ENCODE measurements at regions not wholly inside any gene's neighbourhood (a gene's known extent, or its start where the extent isn't known, plus 50 kb on each side); places are given as distances from the start of the nearest gene placed in this dataset.

DNA sequence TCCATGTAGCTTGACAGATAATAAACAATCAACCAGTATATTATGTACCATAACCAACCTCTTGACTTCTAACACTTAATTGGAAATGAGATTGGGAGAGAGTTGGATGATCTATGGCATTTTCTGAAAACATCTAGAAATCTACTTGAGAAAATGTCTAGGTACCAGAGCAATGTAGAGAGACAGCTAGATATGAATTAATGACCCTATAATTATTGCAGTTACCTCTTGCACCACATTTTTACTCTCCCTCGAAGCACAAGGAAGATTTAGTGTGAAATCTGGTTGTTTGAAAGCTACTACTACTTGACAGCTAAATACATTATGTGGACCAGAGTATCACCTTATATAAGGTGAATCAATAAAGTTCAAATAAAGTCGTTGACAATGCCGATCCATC is 1534.4 kb upstream of the IGFBP7 start:
- Histone ChIP-seq H3K27ac (ENCODE audit: insufficient read depth, low read depth, low read length, poor library complexity, severe bottlenecking) (no peak overlapping the region), H3K27me3 (ENCODE audit: control insufficient read depth, insufficient read depth, low read length, poor library complexity, severe bottlenecking) (no peaks in the 10 kb centered on the region), H3K4me1 (ENCODE audit: control insufficient read depth, insufficient read depth, low read length) (no peaks in the 10 kb centered on the region), H3K36me3 (ENCODE audit: control insufficient read depth, insufficient read depth, low read length) (no peaks in the 10 kb centered on the region), H3K9me3 (ENCODE audit: control insufficient read depth, low read length) (no peaks in the 10 kb centered on the region), H3K4me3 (ENCODE audit: insufficient read depth, low read depth, low read length) (no peak overlapping the region)
- WGBS, 2 experiments: 94 to 100% methylated on average over 2 to 3 of the region's 3 CpGs

DNA sequence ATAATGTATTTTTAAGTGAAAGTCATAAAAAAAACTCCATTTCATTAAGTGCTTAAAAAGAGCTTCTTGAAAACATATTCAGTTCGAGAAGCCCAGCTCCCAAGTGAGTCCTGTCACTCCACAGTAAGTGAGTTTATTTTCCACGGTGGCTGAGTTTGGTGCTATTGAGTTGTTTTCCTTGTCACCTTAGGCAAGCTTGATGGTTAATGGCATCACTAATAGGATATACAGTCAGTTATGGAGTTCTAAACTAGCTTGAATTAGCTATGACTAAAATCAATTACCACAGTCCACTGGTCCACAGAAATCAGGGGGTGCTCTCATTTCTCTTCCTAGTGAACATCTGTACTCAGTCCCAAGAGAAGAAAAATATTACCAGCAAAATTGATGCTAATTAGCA is 1526.2 kb upstream of the IGFBP7 start:
- WGBS, 2 experiments: 88 to 89% methylated on average over 2 of the region's 2 CpGs
- no peaks in the 10 kb centered on the region for H3K4me1 ChIP-seq (ENCODE audit: control insufficient read depth, insufficient read depth, low read length)
- H3K4me3 ChIP-seq (ENCODE audit: insufficient read depth, low read depth, low read length): no peak overlapping the region

DNA sequence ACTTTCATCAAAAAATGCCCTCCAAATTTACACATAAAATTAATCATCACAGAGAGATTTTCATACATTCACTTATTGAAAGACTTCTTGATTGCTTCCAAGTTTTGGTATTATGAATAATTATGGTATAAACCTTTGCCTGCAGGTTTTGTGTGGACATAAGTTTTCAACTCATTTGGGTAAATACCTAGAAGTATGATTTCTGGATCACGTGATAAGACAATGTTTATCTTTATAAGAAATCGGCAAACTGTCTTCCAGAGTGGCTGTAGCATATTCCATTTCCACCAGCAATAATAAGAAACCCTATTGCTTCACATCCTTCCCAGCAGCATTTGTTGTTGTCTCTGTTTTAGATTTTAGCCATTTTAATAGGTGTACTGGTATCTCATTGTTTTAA is 1507.0 kb upstream of the IGFBP7 start:
- Histone ChIP-seq H3K27me3 (ENCODE audit: control insufficient read depth, insufficient read depth, low read length, poor library complexity, severe bottlenecking) (no peaks in the 10 kb centered on the region), H3K27ac (ENCODE audit: insufficient read depth, low read depth, low read length, poor library complexity, severe bottlenecking) (no peak overlapping the region), H3K4me3 (ENCODE audit: insufficient read depth, low read depth, low read length) (no peak overlapping the region), H3K4me1 (ENCODE audit: control insufficient read depth, insufficient read depth, low read length) (no peaks in the 10 kb centered on the region), H3K9me3 (ENCODE audit: control insufficient read depth, low read length) (peaks cover 2% of the 10 kb centered on the region), H3K36me3 (ENCODE audit: control insufficient read depth, insufficient read depth, low read length) (no peaks in the 10 kb centered on the region)
- 81 to 83% methylated on average over 1 to 2 of the region's 2 CpGs for WGBS, 2 experiments

More for the DNA sequence above, 1526.2 kb upstream of the IGFBP7 start:
- no peak overlapping the region for H3K27ac ChIP-seq (ENCODE audit: insufficient read depth, low read depth, low read length, poor library complexity, severe bottlenecking)
- H3K36me3 ChIP-seq (ENCODE audit: control insufficient read depth, insufficient read depth, low read length): no peaks in the 10 kb centered on the region
- no peaks in the 10 kb centered on the region for H3K27me3 ChIP-seq (ENCODE audit: control insufficient read depth, insufficient read depth, low read length, poor library complexity, severe bottlenecking)
- no peaks in the 10 kb centered on the region for H3K9me3 ChIP-seq (ENCODE audit: control insufficient read depth, low read length)

DNA sequence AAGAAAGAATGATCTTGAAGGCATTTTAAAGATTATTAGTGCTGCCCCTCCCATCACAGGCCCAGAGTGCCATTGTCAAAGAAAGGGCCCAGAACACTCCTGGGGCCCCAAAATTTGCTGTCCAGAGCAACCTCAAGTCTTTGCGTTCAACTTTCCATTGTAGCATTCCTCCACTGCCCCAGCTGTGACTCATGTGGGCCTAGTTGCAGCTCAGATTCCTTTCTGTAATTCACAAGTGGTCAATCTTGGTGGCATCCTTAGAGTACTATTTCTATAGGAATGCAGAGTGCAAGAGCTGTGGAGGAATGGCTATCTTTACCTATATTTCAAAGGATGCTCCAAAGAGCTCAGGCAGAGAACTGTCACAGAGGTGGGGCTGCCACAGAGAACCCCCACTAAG is 1500.8 kb upstream of the IGFBP7 start:
- Histone ChIP-seq H3K9me3 (ENCODE audit: control insufficient read depth, low read length) (no peaks in the 10 kb centered on the region), H3K4me1 (ENCODE audit: control insufficient read depth, insufficient read depth, low read length) (no peaks in the 10 kb centered on the region), H3K36me3 (ENCODE audit: control insufficient read depth, insufficient read depth, low read length) (no peaks in the 10 kb centered on the region), H3K27ac (ENCODE audit: insufficient read depth, low read depth, low read length, poor library complexity, severe bottlenecking) (no peak overlapping the region), H3K27me3 (ENCODE audit: control insufficient read depth, insufficient read depth, low read length, poor library complexity, severe bottlenecking) (no peaks in the 10 kb centered on the region), H3K4me3 (ENCODE audit: insufficient read depth, low read depth, low read length) (no peak overlapping the region)
- 88 to 91% methylated on average over 1 of the region's 1 CpG for WGBS, 2 experiments

DNA sequence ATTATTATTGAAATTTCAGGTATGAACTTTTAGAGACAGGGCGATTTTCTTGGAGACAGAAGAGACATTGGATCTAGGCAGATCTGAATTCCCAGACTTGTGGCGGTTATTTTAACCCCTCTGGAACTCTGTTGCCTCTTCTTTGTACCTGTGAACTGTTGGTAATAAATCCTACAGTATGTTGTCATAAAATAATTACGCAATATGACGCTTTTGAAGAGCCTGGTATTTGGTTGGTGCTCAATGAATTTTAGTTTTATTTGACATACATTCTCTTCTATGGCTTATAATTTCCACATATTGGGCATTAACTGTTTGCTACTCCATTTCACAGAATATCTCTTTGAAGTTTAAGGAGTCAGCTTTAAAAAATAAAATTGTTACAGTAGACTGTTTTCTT is 1496.1 kb upstream of the IGFBP7 start:
- H3K27ac ChIP-seq (ENCODE audit: insufficient read depth, low read depth, low read length, poor library complexity, severe bottlenecking): no peak overlapping the region
- no peak overlapping the region for H3K4me3 ChIP-seq (ENCODE audit: insufficient read depth, low read depth, low read length)
- H3K4me1 ChIP-seq (ENCODE audit: control insufficient read depth, insufficient read depth, low read length): no peaks in the 10 kb centered on the region
- 88 to 89% methylated on average over 2 of the region's 4 CpGs for WGBS, 2 experiments
- no peaks in the 10 kb centered on the region for H3K9me3 ChIP-seq (ENCODE audit: control insufficient read depth, low read length)
- no peaks in the 10 kb centered on the region for H3K36me3 ChIP-seq (ENCODE audit: control insufficient read depth, insufficient read depth, low read length)
- H3K27me3 ChIP-seq (ENCODE audit: control insufficient read depth, insufficient read depth, low read length, poor library complexity, severe bottlenecking): no peaks in the 10 kb centered on the region

DNA sequence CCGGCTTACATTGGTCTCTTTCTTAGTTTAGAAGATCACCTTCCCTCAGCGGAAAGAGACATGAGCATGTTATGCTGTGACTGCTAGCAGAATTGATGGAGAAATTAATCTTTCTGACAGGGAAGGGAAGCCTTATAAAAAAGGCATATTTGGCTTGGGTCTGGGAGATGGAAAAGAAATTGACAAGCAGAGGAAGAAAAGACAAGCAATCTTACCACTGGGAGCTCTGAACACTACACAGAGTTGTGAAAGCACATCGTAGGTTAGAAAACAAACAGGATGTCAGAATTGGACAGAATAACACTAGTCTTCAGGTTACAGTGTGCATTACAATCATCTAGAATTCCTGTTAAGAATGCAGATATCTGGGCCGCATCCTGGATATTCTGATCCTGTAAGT is 1493.8 kb upstream of the IGFBP7 start:
- H3K9me3 ChIP-seq (ENCODE audit: control insufficient read depth, low read length): no peaks in the 10 kb centered on the region
- H3K27me3 ChIP-seq (ENCODE audit: control insufficient read depth, insufficient read depth, low read length, poor library complexity, severe bottlenecking): no peaks in the 10 kb centered on the region
- no peaks in the 10 kb centered on the region for H3K4me1 ChIP-seq (ENCODE audit: control insufficient read depth, insufficient read depth, low read length)
- 96 to 100% methylated on average over 4 of the region's 4 CpGs for WGBS, 2 experiments
- no peak overlapping the region for H3K27ac ChIP-seq (ENCODE audit: insufficient read depth, low read depth, low read length, poor library complexity, severe bottlenecking)
- H3K36me3 ChIP-seq (ENCODE audit: control insufficient read depth, insufficient read depth, low read length): no peaks in the 10 kb centered on the region
- H3K4me3 ChIP-seq (ENCODE audit: insufficient read depth, low read depth, low read length): no peak overlapping the region

DNA sequence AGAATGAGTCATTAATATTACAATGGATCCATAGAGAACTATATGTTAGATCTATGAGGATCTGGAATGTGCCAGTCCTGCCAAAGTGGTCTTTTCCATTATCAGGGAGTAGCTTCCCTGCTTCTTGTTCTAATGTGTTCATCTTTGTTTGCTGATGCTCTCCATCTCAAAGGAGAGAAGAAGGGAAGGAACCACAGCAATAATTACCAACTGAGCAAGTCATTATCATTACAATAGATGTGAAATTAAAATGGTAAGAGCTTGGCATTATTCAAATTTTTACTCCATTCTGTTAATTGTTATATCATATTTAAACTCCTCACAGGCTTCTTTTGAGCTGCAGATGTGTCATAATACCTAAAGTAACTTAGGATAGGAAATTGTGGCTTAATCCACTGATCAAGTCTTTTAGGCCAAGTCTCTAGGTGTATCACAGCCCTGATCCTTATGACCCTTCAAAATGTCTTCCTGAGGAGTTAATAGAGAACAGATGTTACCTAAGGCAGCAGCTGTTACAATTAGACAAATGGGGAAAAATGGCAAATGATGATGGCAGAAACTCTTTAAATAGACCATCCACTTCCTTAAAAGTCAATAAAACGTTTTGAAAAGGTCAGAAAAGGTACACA is 1492.7 kb upstream of the IGFBP7 start:
- Histone ChIP-seq H3K9me3 (ENCODE audit: control insufficient read depth, low read length) (no peaks in the 10 kb centered on the region), H3K27me3 (ENCODE audit: control insufficient read depth, insufficient read depth, low read length, poor library complexity, severe bottlenecking) (no peaks in the 10 kb centered on the region), H3K4me3 (ENCODE audit: insufficient read depth, low read depth, low read length) (no peak overlapping the region), H3K4me1 (ENCODE audit: control insufficient read depth, insufficient read depth, low read length) (no peaks in the 10 kb centered on the region), H3K36me3 (ENCODE audit: control insufficient read depth, insufficient read depth, low read length) (no peaks in the 10 kb centered on the region), H3K27ac (ENCODE audit: insufficient read depth, low read depth, low read length, poor library complexity, severe bottlenecking) (no peak overlapping the region)
- 42 to 57% methylated on average over 1 of the region's 1 CpG for WGBS, 2 experiments

DNA sequence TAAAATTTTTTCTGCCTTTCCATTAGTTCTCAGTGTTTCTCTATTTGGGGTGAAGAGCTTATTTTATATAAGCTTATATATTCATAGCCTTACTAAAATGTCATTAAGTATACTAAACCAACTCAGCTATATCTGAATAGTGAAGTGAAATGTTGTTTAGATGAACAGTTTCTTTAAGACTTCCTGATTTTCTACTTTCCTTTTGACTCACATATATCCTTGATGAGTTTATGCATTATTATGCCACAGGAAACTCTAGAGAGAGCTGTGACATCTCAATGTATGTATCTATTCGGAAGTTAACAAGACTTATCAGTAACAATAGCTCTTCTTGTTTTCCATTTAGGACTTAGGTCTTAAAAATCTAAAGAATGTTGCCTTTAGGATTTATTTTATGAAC is 1491.8 kb upstream of the IGFBP7 start:
- H3K27me3 ChIP-seq (ENCODE audit: control insufficient read depth, insufficient read depth, low read length, poor library complexity, severe bottlenecking): no peaks in the 10 kb centered on the region
- no peaks in the 10 kb centered on the region for H3K9me3 ChIP-seq (ENCODE audit: control insufficient read depth, low read length)
- no peak overlapping the region for H3K4me3 ChIP-seq (ENCODE audit: insufficient read depth, low read depth, low read length)
- no peaks in the 10 kb centered on the region for H3K36me3 ChIP-seq (ENCODE audit: control insufficient read depth, insufficient read depth, low read length)
- H3K4me1 ChIP-seq (ENCODE audit: control insufficient read depth, insufficient read depth, low read length): no peaks in the 10 kb centered on the region
- WGBS, 2 experiments: 100% methylated on average over 1 of the region's 1 CpG; no CpG with 5 or more reads in 1 of the 2 experiments
- no peak overlapping the region for H3K27ac ChIP-seq (ENCODE audit: insufficient read depth, low read depth, low read length, poor library complexity, severe bottlenecking)

DNA sequence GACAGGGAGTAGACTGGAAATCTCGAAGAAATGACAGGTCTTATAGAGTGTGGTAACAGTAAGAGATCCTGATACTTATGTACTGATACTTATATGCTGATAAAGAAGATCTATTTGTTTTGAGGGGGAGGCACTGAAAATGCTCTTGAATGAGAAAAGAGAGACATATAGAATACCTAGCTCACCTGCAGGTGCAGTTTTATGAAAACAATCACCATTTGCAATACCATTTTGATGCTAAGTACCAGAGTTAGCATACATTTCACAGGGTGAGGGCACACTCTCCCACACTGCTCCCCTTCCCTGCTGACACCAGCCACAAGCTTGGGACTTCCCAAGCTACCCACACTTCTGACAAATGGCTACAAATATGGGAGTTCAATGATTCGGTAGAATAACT is 1490.1 kb upstream of the IGFBP7 start:
- H3K4me1 ChIP-seq (ENCODE audit: control insufficient read depth, insufficient read depth, low read length): no peaks in the 10 kb centered on the region
- 71 to 94% methylated on average over 2 of the region's 2 CpGs for WGBS, 2 experiments
- no peak overlapping the region for H3K4me3 ChIP-seq (ENCODE audit: insufficient read depth, low read depth, low read length)
- H3K9me3 ChIP-seq (ENCODE audit: control insufficient read depth, low read length): no peaks in the 10 kb centered on the region
- H3K36me3 ChIP-seq (ENCODE audit: control insufficient read depth, insufficient read depth, low read length): no peaks in the 10 kb centered on the region
- H3K27me3 ChIP-seq (ENCODE audit: control insufficient read depth, insufficient read depth, low read length, poor library complexity, severe bottlenecking): no peaks in the 10 kb centered on the region
- H3K27ac ChIP-seq (ENCODE audit: insufficient read depth, low read depth, low read length, poor library complexity, severe bottlenecking): no peak overlapping the region

DNA sequence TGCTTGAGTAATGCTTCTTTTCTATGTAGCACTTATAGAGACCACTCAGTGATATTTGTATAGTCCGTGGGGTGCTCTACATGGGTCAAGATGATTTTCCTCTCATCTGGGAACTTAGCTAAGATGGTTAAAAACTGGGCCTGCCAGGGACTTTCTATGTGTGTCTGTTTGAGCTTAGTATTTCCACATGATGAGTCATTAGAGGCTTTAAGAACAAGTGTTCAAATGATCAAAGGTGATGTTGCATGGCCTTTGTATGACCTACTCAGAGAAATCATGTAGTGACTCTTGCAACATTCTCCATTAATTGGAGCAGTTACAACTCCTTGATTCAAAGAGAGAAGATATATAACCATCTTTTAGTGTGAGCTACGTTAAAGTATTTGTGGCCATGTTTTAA is 1480.5 kb upstream of the IGFBP7 start:
- Histone ChIP-seq H3K4me1 (ENCODE audit: control insufficient read depth, insufficient read depth, low read length) (no peaks in the 10 kb centered on the region), H3K27me3 (ENCODE audit: control insufficient read depth, insufficient read depth, low read length, poor library complexity, severe bottlenecking) (no peaks in the 10 kb centered on the region), H3K27ac (ENCODE audit: insufficient read depth, low read depth, low read length, poor library complexity, severe bottlenecking) (no peak overlapping the region), H3K4me3 (ENCODE audit: insufficient read depth, low read depth, low read length) (no peak overlapping the region), H3K36me3 (ENCODE audit: control insufficient read depth, insufficient read depth, low read length) (no peaks in the 10 kb centered on the region), H3K9me3 (ENCODE audit: control insufficient read depth, low read length) (no peaks in the 10 kb centered on the region)
- 88 to 92% methylated on average over 1 of the region's 2 CpGs for WGBS, 2 experiments

DNA sequence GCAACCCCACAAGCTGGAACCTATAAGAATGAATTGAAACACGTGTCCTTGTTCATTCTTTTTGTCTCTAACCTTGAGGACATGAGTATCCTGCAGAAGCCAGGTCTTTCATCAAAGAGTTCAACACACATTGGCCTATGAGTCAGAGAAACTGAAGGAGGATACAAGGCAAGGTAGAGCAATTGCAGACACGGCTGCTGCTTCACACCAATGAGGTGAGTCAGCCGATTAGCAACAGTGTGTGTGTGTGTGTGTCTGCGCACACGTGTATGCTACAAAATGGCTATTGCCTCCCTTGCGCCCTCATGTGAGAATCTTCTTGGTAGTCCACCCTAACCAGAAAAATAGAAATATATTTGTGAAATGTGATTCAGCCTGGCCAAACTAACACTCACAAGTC is 1477.7 kb upstream of the IGFBP7 start:
- 95% methylated on average over 6 of the region's 6 CpGs for WGBS, 2 experiments
- H3K36me3 ChIP-seq (ENCODE audit: control insufficient read depth, insufficient read depth, low read length): no peaks in the 10 kb centered on the region
- H3K4me1 ChIP-seq (ENCODE audit: control insufficient read depth, insufficient read depth, low read length): no peaks in the 10 kb centered on the region

More for the DNA sequence above, 1477.7 kb upstream of the IGFBP7 start:
- Histone ChIP-seq H3K9me3 (ENCODE audit: control insufficient read depth, low read length) (no peaks in the 10 kb centered on the region), H3K4me3 (ENCODE audit: insufficient read depth, low read depth, low read length) (no peak overlapping the region), H3K27me3 (ENCODE audit: control insufficient read depth, insufficient read depth, low read length, poor library complexity, severe bottlenecking) (no peaks in the 10 kb centered on the region), H3K27ac (ENCODE audit: insufficient read depth, low read depth, low read length, poor library complexity, severe bottlenecking) (no peak overlapping the region)

Measured in ectodermal cell (in vitro differentiated cells).